ENCODE measurements at regions not wholly inside any gene's neighbourhood (a gene's known extent, or its start where the extent isn't known, plus 50 kb on each side); places are given as distances from the start of the nearest gene placed in this dataset.

DNA sequence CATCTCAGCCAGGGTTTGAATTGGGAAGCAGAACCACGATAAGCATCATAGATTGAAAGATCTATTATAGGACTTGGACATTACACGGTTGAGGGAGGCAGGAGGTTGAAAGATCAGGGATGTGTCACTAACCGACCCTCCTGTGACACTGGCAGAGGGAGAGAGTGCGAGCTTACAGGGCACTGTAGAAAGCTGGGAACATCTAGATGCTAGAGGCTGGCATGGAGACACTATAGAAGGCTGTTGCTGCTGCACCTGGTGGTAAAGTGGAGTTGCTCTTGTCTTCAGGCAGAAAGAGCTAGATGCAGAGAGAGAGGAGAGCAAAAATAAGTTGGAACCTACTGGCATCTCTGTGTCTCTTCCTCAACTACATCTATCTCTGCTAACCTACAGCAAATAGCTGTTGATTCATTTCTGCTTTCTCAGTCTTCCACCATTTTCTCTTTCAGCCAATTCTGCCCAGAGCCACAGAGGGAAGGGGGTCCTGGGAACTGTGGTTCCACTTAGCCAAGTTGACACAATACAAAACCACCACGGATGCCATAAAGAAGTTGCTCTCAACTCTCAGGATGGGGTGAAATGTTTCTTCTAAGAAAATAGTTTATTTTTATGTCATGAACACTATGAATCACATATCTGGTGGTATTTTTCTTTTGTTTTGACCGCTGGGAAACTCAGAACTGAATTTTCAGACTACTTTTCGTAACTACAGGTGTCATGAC, 155.9 kb downstream of the ZNF281 start:
- DNase-seq (ENCODE audit: low read depth in 2 of 2) = no peak

DNA sequence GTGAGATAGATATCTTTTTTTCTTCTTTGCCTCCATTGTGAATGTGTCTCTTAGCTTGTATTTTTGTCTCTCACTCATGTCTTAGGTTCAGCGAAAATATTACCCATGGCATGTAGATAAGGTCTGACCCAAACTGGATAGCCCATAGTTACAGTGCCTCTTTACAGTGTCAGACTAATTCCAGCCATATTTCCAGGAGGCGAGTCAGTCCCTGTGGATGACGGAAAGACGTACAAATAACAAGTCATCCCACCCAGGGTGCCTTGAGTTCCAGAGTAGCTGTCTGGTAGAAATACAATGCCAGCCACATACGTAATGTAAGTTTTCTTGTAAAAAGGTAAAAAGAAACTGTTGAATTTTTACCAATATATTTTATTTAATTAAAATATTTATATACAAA, 157.3 kb downstream of the ZNF281 start:
- DNase-seq (ENCODE audit: low read depth in 2 of 2) = no peak

- no peak for DNase-seq (ENCODE audit: low read depth in 2 of 2)
These were observed 159.4 kb downstream of the ZNF281 start for GRCh38 chr1:200250469-200250868.

DNA sequence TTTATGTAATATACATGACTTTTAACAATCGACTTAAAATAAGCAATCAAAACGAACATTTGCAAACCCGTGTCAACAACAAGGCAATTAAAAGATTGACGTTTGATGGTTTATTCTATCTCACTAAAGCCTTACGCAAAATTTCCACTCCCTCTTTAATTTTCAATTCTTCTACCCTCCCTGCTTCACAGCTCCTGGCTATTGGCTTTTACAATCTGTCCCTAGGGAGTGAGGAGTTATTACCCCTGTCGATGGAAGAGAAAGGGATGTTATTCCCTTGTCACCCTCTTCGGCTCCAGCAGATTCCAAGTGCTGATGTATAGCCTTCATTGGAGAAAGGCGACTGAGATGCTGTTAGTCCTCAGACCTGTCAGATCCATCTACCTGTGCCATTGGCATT, 161.3 kb downstream of the ZNF281 start:
- no peak for DNase-seq (ENCODE audit: low read depth in 2 of 2)

DNA sequence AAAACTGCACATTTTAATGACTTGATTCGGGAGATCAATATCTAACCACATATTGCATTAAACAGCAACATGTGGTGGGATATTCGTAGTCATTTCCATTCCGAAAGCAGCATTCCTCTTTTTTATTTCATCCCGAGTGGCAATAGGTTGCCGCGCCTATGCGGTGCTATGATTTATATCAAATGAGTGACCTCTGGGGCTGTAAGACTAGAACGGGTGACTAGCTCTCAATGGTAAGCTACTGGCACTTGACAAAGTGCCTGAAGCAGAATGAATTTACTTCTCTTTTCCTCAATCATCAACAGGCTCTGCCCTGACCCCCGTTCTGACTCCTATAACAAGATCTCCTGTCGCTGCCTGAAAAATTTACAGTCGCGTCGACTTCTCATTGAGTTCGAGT, 162.3 kb downstream of the ZNF281 start:
- no peak for DNase-seq (ENCODE audit: low read depth in 2 of 2)

DNA sequence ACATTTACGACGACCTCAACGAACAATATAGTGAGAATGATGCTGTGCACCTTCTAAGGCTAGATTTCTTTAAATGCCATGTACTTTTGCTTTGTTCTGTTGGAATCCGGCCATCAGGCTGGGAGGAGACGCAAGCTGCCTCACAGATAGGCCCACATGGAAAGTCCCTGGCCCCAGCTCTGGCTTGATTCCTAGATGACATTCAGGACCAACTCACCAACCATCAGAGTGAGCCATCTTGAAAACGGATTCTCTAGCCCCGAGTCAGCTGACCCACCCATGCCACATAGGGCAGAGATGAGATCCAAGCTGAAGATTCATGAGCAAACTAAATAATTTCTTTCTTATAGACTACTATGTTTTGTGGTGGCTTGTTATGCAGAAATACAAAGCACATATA, 164.4 kb downstream of the ZNF281 start:
- no peak for DNase-seq (ENCODE audit: low read depth in 2 of 2)

DNA sequence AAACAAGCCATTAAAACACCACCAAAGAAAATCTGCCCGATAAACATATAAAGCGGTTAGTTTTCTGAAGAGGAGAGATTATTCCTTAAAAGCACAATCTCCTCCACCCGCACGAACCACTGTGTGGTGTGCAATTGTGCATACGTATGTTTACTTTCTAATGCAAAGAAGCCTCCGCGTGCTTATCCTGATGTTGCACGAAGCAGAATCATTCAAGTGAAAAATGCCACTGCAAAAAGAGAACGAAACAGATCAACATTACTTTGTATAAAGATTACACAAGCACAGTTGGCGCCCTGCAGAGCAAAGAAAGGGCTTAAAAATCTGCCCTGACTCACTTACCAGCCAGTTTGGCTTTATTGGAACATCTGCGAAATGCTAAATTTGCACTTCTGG, 166.8 kb downstream of the ZNF281 start:
- DNase-seq (ENCODE audit: low read depth in 2 of 2) = no peak

- no peak for DNase-seq (ENCODE audit: low read depth in 2 of 2)
These were observed 167.5 kb downstream of the ZNF281 start for GRCh38 chr1:200242110-200243041.

DNA sequence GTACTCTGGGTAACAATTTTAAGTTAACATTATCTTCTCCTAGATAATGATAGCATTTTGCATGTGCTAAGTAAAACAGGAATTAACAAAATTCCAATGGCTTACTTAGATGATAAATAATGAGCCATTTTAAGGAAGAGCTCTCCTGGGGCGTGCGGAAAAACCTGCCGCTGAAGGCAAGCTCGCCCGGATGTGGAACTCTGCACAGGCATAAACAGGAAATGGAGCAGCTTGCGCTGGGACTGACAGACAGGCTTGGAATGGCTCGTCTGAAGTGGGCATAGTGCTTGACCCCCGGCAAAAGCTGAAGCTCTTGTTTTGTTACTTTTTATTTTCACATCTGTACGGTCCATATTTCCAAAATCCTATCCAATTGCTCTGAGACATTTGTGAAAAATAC, 169.2 kb downstream of the ZNF281 start:
- DNase-seq (ENCODE audit: low read depth in 2 of 2) = no peak

GRCh38 chr1:200238311-200238710, 171.5 kb downstream of the ZNF281 start:
- no peak for DNase-seq (ENCODE audit: low read depth in 2 of 2)

GRCh38 chr1:200237066-200237465, 172.8 kb downstream of the ZNF281 start:
- DNase-seq (ENCODE audit: low read depth in 2 of 2) = no peak

- no peak for DNase-seq (ENCODE audit: low read depth in 2 of 2)
These were observed 174.9 kb downstream of the ZNF281 start for GRCh38 chr1:200234938-200235337.

DNA sequence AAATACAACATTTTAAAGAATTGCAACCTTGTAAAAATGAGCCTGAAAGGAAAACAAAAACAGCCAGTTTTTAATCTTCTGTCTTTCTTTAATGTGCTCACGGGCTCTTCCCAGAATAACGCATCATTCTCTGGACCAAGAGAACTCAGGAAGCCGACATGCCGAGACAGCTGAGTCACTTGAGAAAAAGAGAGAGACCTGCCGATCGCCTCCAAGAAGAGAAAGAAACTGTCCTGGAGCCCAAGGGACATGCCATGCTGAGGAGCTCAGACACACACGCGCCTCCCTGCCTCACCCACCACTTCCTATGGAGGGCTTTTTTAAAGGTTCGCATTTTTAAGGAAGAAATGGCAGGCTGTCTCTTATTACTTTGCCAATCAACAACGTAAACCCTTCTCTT, 176.4 kb downstream of the ZNF281 start:
- no peak for DNase-seq (ENCODE audit: low read depth in 2 of 2)

GRCh38 chr1:200231787-200232231, 178.0 kb downstream of the ZNF281 start:
- DNase-seq (ENCODE audit: low read depth in 2 of 2) = no peak

DNA sequence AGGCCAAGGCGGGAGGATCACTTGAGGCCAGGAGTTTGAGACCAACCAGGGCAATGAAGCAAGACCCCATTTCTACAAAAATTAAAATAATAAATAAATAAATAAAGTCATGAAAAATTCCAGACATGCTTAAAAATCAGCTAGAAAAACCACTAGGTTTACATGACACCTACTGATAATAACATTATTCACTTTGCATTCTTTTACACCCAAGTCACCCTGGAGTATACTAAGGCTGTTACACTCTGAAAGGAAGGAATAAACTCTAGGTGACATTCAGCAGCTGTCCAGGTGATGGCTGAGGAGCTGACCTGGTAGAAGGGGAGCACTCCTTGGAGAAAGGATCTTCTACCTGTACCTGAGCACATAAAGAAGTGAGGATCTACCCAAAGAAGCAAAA, 179.2 kb downstream of the ZNF281 start:
- DNase-seq (ENCODE audit: low read depth in 2 of 2) = no peak

- DNase-seq (ENCODE audit: low read depth in 2 of 2) = no peak
These were observed 181.3 kb downstream of the ZNF281 start for GRCh38 chr1:200228486-200228885.

DNA sequence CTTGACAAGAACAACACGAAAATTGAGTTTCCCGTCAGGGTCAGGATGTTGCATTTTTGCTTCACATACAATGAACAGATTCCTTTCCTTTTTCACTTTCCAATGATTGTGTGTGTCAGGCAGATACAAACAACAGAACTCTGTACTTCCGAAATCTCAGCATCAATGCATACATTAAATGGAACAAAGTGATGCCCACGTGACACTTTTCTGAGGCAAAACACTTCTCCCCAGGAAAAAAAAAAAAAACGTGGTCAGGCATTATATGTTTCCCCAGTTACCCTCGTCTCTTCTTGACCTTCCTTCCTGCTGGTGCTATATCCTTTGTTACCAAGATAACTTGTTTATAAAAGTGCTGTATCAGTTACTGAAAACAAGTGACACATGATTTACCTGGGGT, 181.8 kb downstream of the ZNF281 start:
- DNase-seq (ENCODE audit: low read depth in 2 of 2) = no peak
